HepG2 (cell line): ENCODE measurements at regions not wholly inside any gene's neighbourhood (a gene's known extent, or its start where the extent isn't known, plus 50 kb on each side); places are given as distances from the start of the nearest gene placed in this dataset.

Source experiments
- ATAC-seq: fragments of 200-7000 bp; cut with Tn5 transposase; 3 replicates; pipeline ENCODE4 v1.9.1; 2020; ENCODE audit warnings: mild to moderate bottlenecking, moderate library complexity
- BruUV-seq: library from RNA; stranded (reverse); fragments of 400-500 nt; replicated peaks from 2 replicates; lab custom pipeline; 2021; lab: Mats Ljungman, UMichigan
- CTCF ChIA-PET: fragments of 300-600 bp; formaldehyde crosslinking; extraction: SDS; loops from one replicate; lab custom pipeline; 2021; ENCODE audit warnings: low total read pairs, inconsistent platforms, low intra/inter-chr PET ratio; lab: Yijun Ruan, JAX
- POLR2A ChIA-PET: fragments of 350-600 bp; sonication (Branson Sonifier 250); formaldehyde crosslinking; loops from one replicate; lab custom pipeline; 2020; ENCODE audit warnings: antibody characterized with exemption, inconsistent platforms; lab: Yijun Ruan, JAX
- DNase-seq: peaks from one replicate; pipeline ENCODE4 v3.0.0-alpha.2; 2015; ENCODE audit warnings: low spot score
- FAIRE-seq: peaks from 3 replicates; lab custom pipeline; 2011; peaks lifted over from hg19 to GRCh38; lab: Jason Lieb, UNC
- H2AFZ ChIP-seq: one replicate; pipeline ENCODE4 v1.6.1; 2011; ENCODE audit warnings: low read length, inconsistent platforms
- H3K27ac ChIP-seq: fragments of 300-600 bp; 3 replicates; pipeline ENCODE4 v1.8.0; 2011; ENCODE audit warnings: mixed run types, mild to moderate bottlenecking, mixed read lengths, low read length, inconsistent platforms; ENCODE audit not compliant: insufficient read depth; ENCODE audit errors: extremely low read length
- H3K27me3 ChIP-seq, 2 experiments: fragments of 200-600 bp in 1 of 2; 2 replicates in 1 of 2; 3 replicates in 1 of 2; pipeline versions ENCODE4 v1.6.0 to v1.8.0; 2011; ENCODE audit warnings: low read length in 2 of 2, mild to moderate bottlenecking in 2 of 2, moderate library complexity in 2 of 2, inconsistent platforms in 1 of 2; ENCODE audit not compliant: insufficient read depth in 2 of 2, control insufficient read depth in 1 of 2
- H3K36me3 ChIP-seq, 2 experiments: fragments of 200-600 bp in 1 of 2; replicated peaks in 1 of 2; 2 replicates in 1 of 2; 3 replicates in 1 of 2; pipeline versions ENCODE4 v1.5.1 to v1.8.0; 2011; ENCODE audit warnings: low read length in 2 of 2, inconsistent platforms in 1 of 2; ENCODE audit not compliant: insufficient read depth in 2 of 2, control insufficient read depth in 1 of 2
- H3K4me1 ChIP-seq: 2 replicates; pipeline ENCODE4 v1.5.1; 2012; ENCODE audit warnings: low read length, inconsistent platforms; ENCODE audit not compliant: insufficient read depth
- H3K4me2 ChIP-seq: 2 replicates; pipeline ENCODE4 v1.6.0; 2011; ENCODE audit warnings: low read depth, low read length, inconsistent platforms
- H3K4me3 ChIP-seq, 3 experiments: fragments of 200-600 bp in 1 of 3; sonication (generic), shearing (Covaris generic) in 1 of 3; replicated peaks in 1 of 3; 2 replicates each; pipeline ENCODE4 v1.5.1; 2011 to 2016; ENCODE audit warnings: low read length in 3 of 3, inconsistent platforms in 2 of 3, low read depth in 2 of 3, mild to moderate bottlenecking in 2 of 3, control low read depth in 1 of 3, mixed read lengths in 1 of 3; ENCODE audit not compliant: insufficient read depth in 1 of 3
- H3K79me2 ChIP-seq: one replicate; pipeline ENCODE4 v1.6.1; 2011; ENCODE audit warnings: low read length, inconsistent platforms; ENCODE audit not compliant: insufficient read depth
- H3K9ac ChIP-seq: 2 replicates; pipeline ENCODE4 v1.6.0; 2011; ENCODE audit warnings: mild to moderate bottlenecking, low read depth, low read length, inconsistent platforms; ENCODE audit not compliant: insufficient read depth
- H3K9me3 ChIP-seq: 2 replicates; pipeline ENCODE4 v1.5.1; 2012; ENCODE audit warnings: mild to moderate bottlenecking, low read length
- H4K20me1 ChIP-seq: 2 replicates; pipeline ENCODE4 v1.6.0; 2011; ENCODE audit warnings: inconsistent platforms, mild to moderate bottlenecking, low read length, moderate library complexity; ENCODE audit not compliant: insufficient read depth
- AKAP8 ChIP-seq: sonication (generic); formaldehyde crosslinking; IDR thresholded peaks from 2 replicates; pipeline ENCODE4 v1.5.1; 2020; ENCODE audit warnings: mild to moderate bottlenecking, missing genetic modification reagents
- CC2D1A ChIP-seq: sonication (generic); formaldehyde crosslinking; IDR thresholded peaks from 2 replicates; pipeline ENCODE4 v1.8.1; 2023; ENCODE audit warnings: mild to moderate bottlenecking, missing genetic modification reagents
- CENPX ChIP-seq: sonication (generic); formaldehyde crosslinking; IDR thresholded peaks from 2 replicates; pipeline ENCODE4 v1.9.0; 2021; ENCODE audit warnings: mild to moderate bottlenecking, missing genetic modification reagents, moderate library complexity
- FOXA3 ChIP-seq: IDR thresholded peaks from 2 replicates; pipeline ENCODE4 v1.6.1; 2016; ENCODE audit warnings: missing genetic modification reagents, missing compliant biosample characterization
- GLI4 ChIP-seq: sonication (generic); formaldehyde crosslinking; IDR thresholded peaks from 2 replicates; pipeline ENCODE4 v1.5.1; 2020; ENCODE audit warnings: missing genetic modification reagents, mild to moderate bottlenecking, moderate library complexity, borderline replicate concordance
- PHF8 ChIP-seq: sonication (generic); formaldehyde crosslinking; IDR thresholded peaks from 2 replicates; pipeline ENCODE4 v1.5.0; 2020; ENCODE audit warnings: missing genetic modification reagents
- SIN3B ChIP-seq: fragments of 150-350 bp; IDR thresholded peaks from 2 replicates; pipeline ENCODE4 v1.6.1; 2014; ENCODE audit warnings: low read length
- THAP8 ChIP-seq: sonication (generic); formaldehyde crosslinking; IDR thresholded peaks from 2 replicates; pipeline ENCODE4 v1.5.1; 2020; ENCODE audit warnings: missing genetic modification reagents, mild to moderate bottlenecking, borderline replicate concordance
- ZBTB25 ChIP-seq: IDR thresholded peaks from 2 replicates; pipeline ENCODE4 v1.6.1; 2018; ENCODE audit warnings: missing genetic modification reagents
- ZNF232 ChIP-seq: sonication (generic); formaldehyde crosslinking; IDR thresholded peaks from 2 replicates; pipeline ENCODE4 v1.4.0; 2020; ENCODE audit warnings: missing genetic modification reagents, borderline replicate concordance
- ZNF253 ChIP-seq: sonication (generic); formaldehyde crosslinking; IDR thresholded peaks from 2 replicates; pipeline ENCODE4 v1.8.0; 2022; ENCODE audit warnings: mild to moderate bottlenecking, missing genetic modification reagents, borderline replicate concordance
- ZNF367 ChIP-seq: sonication (generic); formaldehyde crosslinking; IDR thresholded peaks from 2 replicates; pipeline ENCODE4 v1.4.0; 2020; ENCODE audit warnings: missing genetic modification reagents, borderline replicate concordance
- ZNF546 ChIP-seq: sonication (generic); formaldehyde crosslinking; conservative IDR thresholded peaks from 2 replicates; pipeline ENCODE4 v1.8.1; 2023; ENCODE audit warnings: mild to moderate bottlenecking, missing genetic modification reagents
- ZNF691 ChIP-seq: sonication (generic); formaldehyde crosslinking; IDR thresholded peaks from 2 replicates; pipeline ENCODE4 v1.4.0; 2020; ENCODE audit warnings: missing genetic modification reagents, low read depth, mild to moderate bottlenecking, borderline replicate concordance
- in situ Hi-C: cut with HindIII; loops from 2 replicates; pipeline ENCODE4 v1.10.0; 2017; ENCODE audit warnings: low pct_unique_long_range_greater_than_20kb; ENCODE audit not compliant: extremely low pct_ligation_motif_present
- intact Hi-C: fragments of 100-400 bp; cut with micrococcal nuclease; formaldehyde crosslinking; loops from one replicate; pipeline ENCODE4 v1.10.0; 2022; ENCODE audit not compliant: unreplicated experiment
- TF ChIP-seq, protein P1 (sequence below): IDR thresholded peaks from 2 replicates; pipeline ENCODE4 v1.6.1; 2016; ENCODE audit warnings: low read depth, control low read depth
- TF ChIP-seq, protein P2 (sequence below): sonication (generic); formaldehyde crosslinking; IDR thresholded peaks from 2 replicates; pipeline ENCODE4 v1.4.0; 2020; ENCODE audit warnings: missing genetic modification reagents
- TF ChIP-seq, protein P3 (sequence below): sonication (generic); formaldehyde crosslinking; IDR thresholded peaks from 2 replicates; pipeline ENCODE4 v1.5.0; 2020; ENCODE audit warnings: mild to moderate bottlenecking, missing genetic modification reagents, borderline replicate concordance

GRCh38 chr10:113359655-113360054, 193.2 kb upstream of the HABP2 start:
- peaks cover 2 to 40% of the 10 kb centered on the region in 2 experiments for H3K27me3 ChIP-seq
- H3K36me3 ChIP-seq, result no peaks in the 10 kb centered on the region
- H3K79me2 ChIP-seq, result no peaks in the 10 kb centered on the region
- in situ Hi-C loops, result no loop called here
- ChIA-PET CTCF (no interaction called here), POLR2A (no interaction called here)
- no peaks in the 10 kb centered on the region for H3K4me1 ChIP-seq
- BruUV-seq, result no TSS peak
- ATAC-seq (no peak), DNase-seq (no peak), FAIRE-seq (no peak)
- no peak overlapping the region for H3K27ac ChIP-seq
- intact Hi-C loops, result no loop called here
- H4K20me1 ChIP-seq, result no peaks in the 10 kb centered on the region
- H2AFZ ChIP-seq, result no peak overlapping the region
- no peak overlapping the region for H3K4me2 ChIP-seq
- no peak for TF ChIP-seq AKAP8
- TF ChIP-seq PHF8 (CRISPR knock-in tag), result no peak
- TF ChIP-seq ZNF232 (CRISPR knock-in tag), result no peak
- TF ChIP-seq, protein P1, sequence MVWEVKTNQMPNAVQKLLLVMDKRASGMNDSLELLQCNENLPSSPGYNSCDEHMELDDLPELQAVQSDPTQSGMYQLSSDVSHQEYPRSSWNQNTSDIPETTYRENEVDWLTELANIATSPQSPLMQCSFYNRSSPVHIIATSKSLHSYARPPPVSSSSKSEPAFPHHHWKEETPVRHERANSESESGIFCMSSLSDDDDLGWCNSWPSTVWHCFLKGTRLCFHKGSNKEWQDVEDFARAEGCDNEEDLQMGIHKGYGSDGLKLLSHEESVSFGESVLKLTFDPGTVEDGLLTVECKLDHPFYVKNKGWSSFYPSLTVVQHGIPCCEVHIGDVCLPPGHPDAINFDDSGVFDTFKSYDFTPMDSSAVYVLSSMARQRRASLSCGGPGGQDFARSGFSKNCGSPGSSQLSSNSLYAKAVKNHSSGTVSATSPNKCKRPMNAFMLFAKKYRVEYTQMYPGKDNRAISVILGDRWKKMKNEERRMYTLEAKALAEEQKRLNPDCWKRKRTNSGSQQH, result no peak
- no peak for TF ChIP-seq FOXA3 (CRISPR knock-in tag)
- no peak for TF ChIP-seq GLI4
- no peak for TF ChIP-seq THAP8 (CRISPR knock-in tag)
- no peak for TF ChIP-seq CC2D1A (CRISPR knock-in tag)
- TF ChIP-seq, protein P2, sequence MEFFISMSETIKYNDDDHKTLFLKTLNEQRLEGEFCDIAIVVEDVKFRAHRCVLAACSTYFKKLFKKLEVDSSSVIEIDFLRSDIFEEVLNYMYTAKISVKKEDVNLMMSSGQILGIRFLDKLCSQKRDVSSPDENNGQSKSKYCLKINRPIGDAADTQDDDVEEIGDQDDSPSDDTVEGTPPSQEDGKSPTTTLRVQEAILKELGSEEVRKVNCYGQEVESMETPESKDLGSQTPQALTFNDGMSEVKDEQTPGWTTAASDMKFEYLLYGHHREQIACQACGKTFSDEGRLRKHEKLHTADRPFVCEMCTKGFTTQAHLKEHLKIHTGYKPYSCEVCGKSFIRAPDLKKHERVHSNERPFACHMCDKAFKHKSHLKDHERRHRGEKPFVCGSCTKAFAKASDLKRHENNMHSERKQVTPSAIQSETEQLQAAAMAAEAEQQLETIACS, result no peak
- TF ChIP-seq CENPX, result no peak
- no peak for TF ChIP-seq ZBTB25 (CRISPR knock-in tag)
- no peak for TF ChIP-seq ZNF367
- TF ChIP-seq, protein P3, sequence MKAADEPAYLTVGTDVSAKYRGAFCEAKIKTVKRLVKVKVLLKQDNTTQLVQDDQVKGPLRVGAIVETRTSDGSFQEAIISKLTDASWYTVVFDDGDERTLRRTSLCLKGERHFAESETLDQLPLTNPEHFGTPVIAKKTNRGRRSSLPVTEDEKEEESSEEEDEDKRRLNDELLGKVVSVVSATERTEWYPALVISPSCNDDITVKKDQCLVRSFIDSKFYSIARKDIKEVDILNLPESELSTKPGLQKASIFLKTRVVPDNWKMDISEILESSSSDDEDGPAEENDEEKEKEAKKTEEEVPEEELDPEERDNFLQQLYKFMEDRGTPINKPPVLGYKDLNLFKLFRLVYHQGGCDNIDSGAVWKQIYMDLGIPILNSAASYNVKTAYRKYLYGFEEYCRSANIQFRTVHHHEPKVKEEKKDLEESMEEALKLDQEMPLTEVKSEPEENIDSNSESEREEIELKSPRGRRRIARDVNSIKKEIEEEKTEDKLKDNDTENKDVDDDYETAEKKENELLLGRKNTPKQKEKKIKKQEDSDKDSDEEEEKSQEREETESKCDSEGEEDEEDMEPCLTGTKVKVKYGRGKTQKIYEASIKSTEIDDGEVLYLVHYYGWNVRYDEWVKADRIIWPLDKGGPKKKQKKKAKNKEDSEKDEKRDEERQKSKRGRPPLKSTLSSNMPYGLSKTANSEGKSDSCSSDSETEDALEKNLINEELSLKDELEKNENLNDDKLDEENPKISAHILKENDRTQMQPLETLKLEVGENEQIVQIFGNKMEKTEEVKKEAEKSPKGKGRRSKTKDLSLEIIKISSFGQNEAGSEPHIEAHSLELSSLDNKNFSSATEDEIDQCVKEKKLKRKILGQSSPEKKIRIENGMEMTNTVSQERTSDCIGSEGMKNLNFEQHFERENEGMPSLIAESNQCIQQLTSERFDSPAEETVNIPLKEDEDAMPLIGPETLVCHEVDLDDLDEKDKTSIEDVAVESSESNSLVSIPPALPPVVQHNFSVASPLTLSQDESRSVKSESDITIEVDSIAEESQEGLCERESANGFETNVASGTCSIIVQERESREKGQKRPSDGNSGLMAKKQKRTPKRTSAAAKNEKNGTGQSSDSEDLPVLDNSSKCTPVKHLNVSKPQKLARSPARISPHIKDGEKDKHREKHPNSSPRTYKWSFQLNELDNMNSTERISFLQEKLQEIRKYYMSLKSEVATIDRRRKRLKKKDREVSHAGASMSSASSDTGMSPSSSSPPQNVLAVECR (CRISPR knock-in tag), result no peak
- no peak for TF ChIP-seq ZNF691 (CRISPR knock-in tag)
- TF ChIP-seq ZNF253 (CRISPR knock-in tag), result no peak
- no peak for TF ChIP-seq ZNF546 (CRISPR knock-in tag)
- no peak for TF ChIP-seq SIN3B
- no peak overlapping the region for H3K4me3 ChIP-seq
- no peak overlapping the region for H3K9ac ChIP-seq
- no peaks in the 10 kb centered on the region for H3K9me3 ChIP-seq
